Left ventricle myocardium inferior (tissue), 1 donor: ENCODE measurements at regions not wholly inside any gene's neighbourhood (a gene's known extent, or its start where the extent isn't known, plus 50 kb on each side); places are given as distances from the start of the nearest gene placed in this dataset.
"Not testable (repeated sequence)": the region's sequence is repeated elsewhere in the genome, so short reads cannot be mapped to it uniquely, and the experiment has no call there.

Experiments used
- DNase-seq: peaks from one replicate; pipeline ENCODE4 v3.0.0-alpha.2; 2020
- H3K27ac ChIP-seq: fragments of 200-600 bp; replicated peaks from 2 replicates; pipeline ENCODE4 v1.8.0; 2021
- H3K27me3 ChIP-seq: fragments of 200-600 bp; 2 replicates; pipeline ENCODE4 v1.8.0; 2021; ENCODE audit warnings: low read depth
- H3K36me3 ChIP-seq: fragments of 200-600 bp; 2 replicates; pipeline ENCODE4 v1.8.0; 2021
- H3K4me1 ChIP-seq: fragments of 200-600 bp; 2 replicates; pipeline ENCODE4 v1.8.0; 2021
- H3K4me3 ChIP-seq: fragments of 200-600 bp; 2 replicates; pipeline ENCODE4 v1.8.0; 2021; ENCODE audit warnings: mild to moderate bottlenecking, moderate library complexity
- H3K9me3 ChIP-seq: fragments of 200-600 bp; replicated peaks from 2 replicates; pipeline ENCODE4 v1.8.0; 2021
- CTCF ChIP-seq: fragments of 200-600 bp; IDR thresholded peaks from 2 replicates; pipeline ENCODE4 v1.8.0; 2021; ENCODE audit warnings: antibody characterized with exemption, mild to moderate bottlenecking, borderline replicate concordance
- intact Hi-C: fragments of 100-400 bp; cut with micrococcal nuclease; formaldehyde crosslinking; loops from one replicate; pipeline ENCODE4 v1.11.0; 2022
- donor health status: DM: no; HTN: yes; CAD: no; lungs with severe emphysema.

- no peaks in the 10 kb centered on the region for H3K9me3 ChIP-seq
- no peaks in the 10 kb centered on the region for H3K4me1 ChIP-seq
- no peaks in the 10 kb centered on the region for H3K27me3 ChIP-seq
- no peak overlapping the region for H3K27ac ChIP-seq
- H3K4me3 ChIP-seq = no peak overlapping the region
- TF ChIP-seq CTCF = no peak
- no peaks in the 10 kb centered on the region for H3K36me3 ChIP-seq
- intact Hi-C loops = no loop called here
- DNase-seq = no peak
These were observed 188.6 kb downstream of the CYLC2 start for GRCh38 chr9:103183701-103184171.

GRCh38 chr9:103186959-103187358, 191.8 kb downstream of the CYLC2 start:
- Histone ChIP-seq H3K9me3 (no peaks in the 10 kb centered on the region), H3K36me3 (no peaks in the 10 kb centered on the region), H3K4me1 (no peaks in the 10 kb centered on the region), H3K27me3 (no peaks in the 10 kb centered on the region), H3K27ac (no peak overlapping the region), H3K4me3 (no peak overlapping the region)
- intact Hi-C loops = no loop called here
- no peak for TF ChIP-seq CTCF
- no peak for DNase-seq

GRCh38 chr9:103188781-103189350, 193.7 kb downstream of the CYLC2 start:
- no peak for TF ChIP-seq CTCF
- intact Hi-C loops = no loop called here
- Histone ChIP-seq H3K27me3 (no peaks in the 10 kb centered on the region), H3K4me3 (no peak overlapping the region), H3K4me1 (no peaks in the 10 kb centered on the region), H3K27ac (no peak overlapping the region), H3K9me3 (no peaks in the 10 kb centered on the region), H3K36me3 (no peaks in the 10 kb centered on the region)
- no peak for DNase-seq

GRCh38 chr9:103193992-103194391, 198.9 kb downstream of the CYLC2 start:
- DNase-seq = no peak
- Histone ChIP-seq H3K27me3 (no peaks in the 10 kb centered on the region), H3K36me3 (no peaks in the 10 kb centered on the region), H3K4me1 (no peaks in the 10 kb centered on the region), H3K4me3 (no peak overlapping the region), H3K27ac (no peak overlapping the region), H3K9me3 (no peaks in the 10 kb centered on the region)
- TF ChIP-seq CTCF = no peak
- intact Hi-C loops = no loop called here

- no peak for TF ChIP-seq CTCF
- no peak for DNase-seq
- H3K4me1 ChIP-seq = no peaks in the 10 kb centered on the region
- no peaks in the 10 kb centered on the region for H3K36me3 ChIP-seq
- no peaks in the 10 kb centered on the region for H3K27me3 ChIP-seq
- no peak overlapping the region for H3K27ac ChIP-seq
- intact Hi-C loops = no loop called here
- H3K9me3 ChIP-seq = peaks cover 6% of the 10 kb centered on the region
- H3K4me3 ChIP-seq = no peak overlapping the region
These were observed 208.0 kb downstream of the CYLC2 start for GRCh38 chr9:103203172-103203571.

GRCh38 chr9:103205881-103206585, 210.9 kb downstream of the CYLC2 start:
- H3K27ac ChIP-seq, H3K4me1 ChIP-seq, H3K36me3 ChIP-seq, DNase-seq, H3K4me3 ChIP-seq, H3K27me3 ChIP-seq, intact Hi-C loops: not testable (repeated sequence)
- H3K9me3 ChIP-seq = peaks cover 29% of the 10 kb centered on the region
